ENCODE measurements at regions not wholly inside any gene's neighbourhood (a gene's known extent, or its start where the extent isn't known, plus 50 kb on each side); places are given as distances from the start of the nearest gene placed in this dataset.
"Not testable (repeated sequence)": the region's sequence is repeated elsewhere in the genome, so short reads cannot be mapped to it uniquely, and the experiment has no call there.

GRCh38 chr18:64392202-64392601, 243.3 kb upstream of the LINC00305 start:
- DNase-seq = no peak

- DNase-seq = no peak
These were observed 235.2 kb upstream of the LINC00305 start for GRCh38 chr18:64384101-64384500.

- DNase-seq = peak; percentile 6 to 11
These were observed 231.2 kb upstream of the LINC00305 start for GRCh38 chr18:64380117-64380516.

GRCh38 chr18:64379662-64380061, 230.8 kb upstream of the LINC00305 start:
- DNase-seq = no peak

GRCh38 chr18:64377446-64377845, 228.6 kb upstream of the LINC00305 start:
- DNase-seq = no peak

- no peak for DNase-seq
These were observed 224.0 kb upstream of the LINC00305 start for GRCh38 chr18:64372850-64373249.

GRCh38 chr18:64369830-64370440, 221.0 kb upstream of the LINC00305 start:
- DNase-seq = not testable (repeated sequence)

GRCh38 chr18:64365106-64365505, 216.2 kb upstream of the LINC00305 start:
- DNase-seq = peak in 1 of 2 experiments; percentile 7

GRCh38 chr18:64337673-64338072, 188.8 kb upstream of the LINC00305 start:
- no peak for DNase-seq

GRCh38 chr18:64337018-64337417, 188.1 kb upstream of the LINC00305 start:
- peak; percentile 33 to 40 for DNase-seq

- DNase-seq = no peak
These were observed 185.9 kb upstream of the LINC00305 start for GRCh38 chr18:64334748-64335147.

GRCh38 chr18:64333584-64333983, 184.7 kb upstream of the LINC00305 start:
- DNase-seq = no peak

GRCh38 chr18:64332835-64333234, 183.9 kb upstream of the LINC00305 start:
- DNase-seq = no peak

- no peak for DNase-seq
These were observed 182.5 kb upstream of the LINC00305 start for GRCh38 chr18:64331419-64331818.

- DNase-seq = no peak
These were observed 182.0 kb upstream of the LINC00305 start for GRCh38 chr18:64330931-64331330.

GRCh38 chr18:64330161-64330560, 181.3 kb upstream of the LINC00305 start:
- no peak for DNase-seq

GRCh38 chr18:64322189-64322588, 173.3 kb upstream of the LINC00305 start:
- DNase-seq = no peak

GRCh38 chr18:64318547-64318946, 169.7 kb upstream of the LINC00305 start:
- no peak for DNase-seq

GRCh38 chr18:64311859-64312258, 163.0 kb upstream of the LINC00305 start:
- DNase-seq = no peak

GRCh38 chr18:64295839-64296238, 147.0 kb upstream of the LINC00305 start:
- DNase-seq = no peak

GRCh38 chr18:64294967-64295366, 146.1 kb upstream of the LINC00305 start:
- no peak for DNase-seq

- no peak for DNase-seq
These were observed 139.5 kb upstream of the LINC00305 start for GRCh38 chr18:64288432-64288831.

- no peak for DNase-seq
These were observed 139.0 kb upstream of the LINC00305 start for GRCh38 chr18:64287926-64288325.

- no peak for DNase-seq
These were observed 134.2 kb upstream of the LINC00305 start for GRCh38 chr18:64283059-64283458.

- DNase-seq = no peak
These were observed 129.1 kb upstream of the LINC00305 start for GRCh38 chr18:64278026-64278425.

All from AML-193 (cell line).